HuH-7.5 (cell line): ENCODE measurements at regions not wholly inside any gene's neighbourhood (a gene's known extent, or its start where the extent isn't known, plus 50 kb on each side); places are given as distances from the start of the nearest gene placed in this dataset.

Source experiments
- DNase-seq: peaks from one replicate; pipeline ENCODE4 v3.0.0; 2011; ENCODE audit warnings: low spot score

GRCh38 chr15:95327661-95328060 is 1002.8 kb upstream of the NR2F2 start:
- no peak for DNase-seq

- DNase-seq = no peak
These were observed 1001.9 kb upstream of the NR2F2 start for GRCh38 chr15:95328559-95328958.

- no peak for DNase-seq
These were observed 1001.1 kb upstream of the NR2F2 start for GRCh38 chr15:95329362-95329761.

GRCh38 chr15:95341686-95342085 is 988.8 kb upstream of the NR2F2 start:
- DNase-seq = no peak

GRCh38 chr15:95345867-95346266 is 984.6 kb upstream of the NR2F2 start:
- DNase-seq = no peak

- no peak for DNase-seq
These were observed 983.6 kb upstream of the NR2F2 start for GRCh38 chr15:95346721-95347475.

- no peak for DNase-seq
These were observed 982.7 kb upstream of the NR2F2 start for GRCh38 chr15:95347837-95348236.

- no peak for DNase-seq
These were observed 979.6 kb upstream of the NR2F2 start for GRCh38 chr15:95350908-95351307.

GRCh38 chr15:95352631-95353187 is 977.8 kb upstream of the NR2F2 start:
- DNase-seq = no peak

GRCh38 chr15:95353512-95353911 is 977.0 kb upstream of the NR2F2 start:
- DNase-seq = no peak

- no peak for DNase-seq
These were observed 970.5 kb upstream of the NR2F2 start for GRCh38 chr15:95359966-95360365.

GRCh38 chr15:95362306-95362705 is 968.2 kb upstream of the NR2F2 start:
- DNase-seq = no peak

- no peak for DNase-seq
These were observed 966.9 kb upstream of the NR2F2 start for GRCh38 chr15:95363646-95364045.

GRCh38 chr15:95365511-95366107 is 964.9 kb upstream of the NR2F2 start:
- DNase-seq = no peak

- no peak for DNase-seq
These were observed 962.3 kb upstream of the NR2F2 start for GRCh38 chr15:95368191-95368590.

GRCh38 chr15:95368755-95369601 is 961.5 kb upstream of the NR2F2 start:
- no peak for DNase-seq

GRCh38 chr15:95370291-95370690 is 960.2 kb upstream of the NR2F2 start:
- no peak for DNase-seq

- no peak for DNase-seq
These were observed 958.8 kb upstream of the NR2F2 start for GRCh38 chr15:95371664-95372063.

GRCh38 chr15:95375281-95375680 is 955.2 kb upstream of the NR2F2 start:
- DNase-seq = no peak

- no peak for DNase-seq
These were observed 953.1 kb upstream of the NR2F2 start for GRCh38 chr15:95377258-95377852.

- DNase-seq = no peak
These were observed 936.1 kb upstream of the NR2F2 start for GRCh38 chr15:95394186-95395067.
